ENCODE measurements at regions not wholly inside any gene's neighbourhood (a gene's known extent, or its start where the extent isn't known, plus 50 kb on each side); places are given as distances from the start of the nearest gene placed in this dataset.

GRCh38 chr4:20087522-20087911 is 164.2 kb upstream of the SLIT2 start:
- Histone ChIP-seq H3K27ac (ENCODE audit: insufficient read depth, low read length, poor library complexity, severe bottlenecking) (no peak overlapping the region), H3K4me1 (ENCODE audit: control insufficient read depth, insufficient read depth, low read length, poor library complexity, severe bottlenecking) (no peaks in the 10 kb centered on the region)

GRCh38 chr4:20086799-20087521 is 164.7 kb upstream of the SLIT2 start:
- DNase-seq: no peak
- Histone ChIP-seq H3K36me3 (ENCODE audit: control insufficient read depth, insufficient read depth, low read length) (no peaks in the 10 kb centered on the region), H3K4me3 (ENCODE audit: insufficient read depth, low read depth, low read length, poor library complexity, severe bottlenecking) (no peak overlapping the region), H3K4me1 (ENCODE audit: control insufficient read depth, insufficient read depth, low read length, poor library complexity, severe bottlenecking) (no peaks in the 10 kb centered on the region), H3K27ac (ENCODE audit: insufficient read depth, low read length, poor library complexity, severe bottlenecking) (no peak overlapping the region), H3K9me3 (ENCODE audit: control insufficient read depth, low read length) (no peaks in the 10 kb centered on the region), H3K27me3 (replicated peaks; ENCODE audit: control insufficient read depth, insufficient read depth, low read length, poor library complexity, severe bottlenecking) (no peaks in the 10 kb centered on the region)

More at GRCh38 chr4:20087522-20087911, 164.2 kb upstream of the SLIT2 start:
- DNase-seq: no peak
- no peaks in the 10 kb centered on the region for H3K27me3 ChIP-seq (replicated peaks; ENCODE audit: control insufficient read depth, insufficient read depth, low read length, poor library complexity, severe bottlenecking)
- H3K36me3 ChIP-seq (ENCODE audit: control insufficient read depth, insufficient read depth, low read length): no peaks in the 10 kb centered on the region
- no peak overlapping the region for H3K4me3 ChIP-seq (ENCODE audit: insufficient read depth, low read depth, low read length, poor library complexity, severe bottlenecking)
- no peaks in the 10 kb centered on the region for H3K9me3 ChIP-seq (ENCODE audit: control insufficient read depth, low read length)

GRCh38 chr4:20086067-20086798 is 165.5 kb upstream of the SLIT2 start:
- Histone ChIP-seq H3K9me3 (ENCODE audit: control insufficient read depth, low read length) (no peaks in the 10 kb centered on the region), H3K4me1 (ENCODE audit: control insufficient read depth, insufficient read depth, low read length, poor library complexity, severe bottlenecking) (no peaks in the 10 kb centered on the region), H3K27me3 (replicated peaks; ENCODE audit: control insufficient read depth, insufficient read depth, low read length, poor library complexity, severe bottlenecking) (no peaks in the 10 kb centered on the region), H3K36me3 (ENCODE audit: control insufficient read depth, insufficient read depth, low read length) (no peaks in the 10 kb centered on the region), H3K27ac (ENCODE audit: insufficient read depth, low read length, poor library complexity, severe bottlenecking) (no peak overlapping the region), H3K4me3 (ENCODE audit: insufficient read depth, low read depth, low read length, poor library complexity, severe bottlenecking) (no peak overlapping the region)
- DNase-seq: no peak

GRCh38 chr4:20085653-20086052 is 166.1 kb upstream of the SLIT2 start:
- Histone ChIP-seq H3K27me3 (replicated peaks; ENCODE audit: control insufficient read depth, insufficient read depth, low read length, poor library complexity, severe bottlenecking) (no peaks in the 10 kb centered on the region), H3K36me3 (ENCODE audit: control insufficient read depth, insufficient read depth, low read length) (no peaks in the 10 kb centered on the region), H3K4me3 (ENCODE audit: insufficient read depth, low read depth, low read length, poor library complexity, severe bottlenecking) (no peak overlapping the region), H3K27ac (ENCODE audit: insufficient read depth, low read length, poor library complexity, severe bottlenecking) (no peak overlapping the region), H3K9me3 (ENCODE audit: control insufficient read depth, low read length) (no peaks in the 10 kb centered on the region), H3K4me1 (ENCODE audit: control insufficient read depth, insufficient read depth, low read length, poor library complexity, severe bottlenecking) (no peaks in the 10 kb centered on the region)
- DNase-seq: no peak

GRCh38 chr4:20085156-20085555 is 166.5 kb upstream of the SLIT2 start:
- H3K27ac ChIP-seq (ENCODE audit: insufficient read depth, low read length, poor library complexity, severe bottlenecking): no peak overlapping the region
- H3K4me1 ChIP-seq (ENCODE audit: control insufficient read depth, insufficient read depth, low read length, poor library complexity, severe bottlenecking): no peaks in the 10 kb centered on the region
- no peak overlapping the region for H3K4me3 ChIP-seq (ENCODE audit: insufficient read depth, low read depth, low read length, poor library complexity, severe bottlenecking)
- H3K9me3 ChIP-seq (ENCODE audit: control insufficient read depth, low read length): no peaks in the 10 kb centered on the region
- DNase-seq: no peak
- no peaks in the 10 kb centered on the region for H3K27me3 ChIP-seq (replicated peaks; ENCODE audit: control insufficient read depth, insufficient read depth, low read length, poor library complexity, severe bottlenecking)
- H3K36me3 ChIP-seq (ENCODE audit: control insufficient read depth, insufficient read depth, low read length): no peaks in the 10 kb centered on the region

GRCh38 chr4:20084488-20084887 is 167.2 kb upstream of the SLIT2 start:
- no peaks in the 10 kb centered on the region for H3K4me1 ChIP-seq (ENCODE audit: control insufficient read depth, insufficient read depth, low read length, poor library complexity, severe bottlenecking)
- DNase-seq: no peak
- H3K27me3 ChIP-seq (replicated peaks; ENCODE audit: control insufficient read depth, insufficient read depth, low read length, poor library complexity, severe bottlenecking): no peaks in the 10 kb centered on the region
- H3K4me3 ChIP-seq (ENCODE audit: insufficient read depth, low read depth, low read length, poor library complexity, severe bottlenecking): no peak overlapping the region
- H3K36me3 ChIP-seq (ENCODE audit: control insufficient read depth, insufficient read depth, low read length): no peaks in the 10 kb centered on the region
- H3K27ac ChIP-seq (ENCODE audit: insufficient read depth, low read length, poor library complexity, severe bottlenecking): no peak overlapping the region
- H3K9me3 ChIP-seq (ENCODE audit: control insufficient read depth, low read length): no peaks in the 10 kb centered on the region

- Histone ChIP-seq H3K4me3 (ENCODE audit: insufficient read depth, low read depth, low read length, poor library complexity, severe bottlenecking) (no peak overlapping the region), H3K27ac (ENCODE audit: insufficient read depth, low read length, poor library complexity, severe bottlenecking) (no peak overlapping the region), H3K9me3 (ENCODE audit: control insufficient read depth, low read length) (no peaks in the 10 kb centered on the region), H3K4me1 (ENCODE audit: control insufficient read depth, insufficient read depth, low read length, poor library complexity, severe bottlenecking) (no peaks in the 10 kb centered on the region), H3K27me3 (replicated peaks; ENCODE audit: control insufficient read depth, insufficient read depth, low read length, poor library complexity, severe bottlenecking) (no peaks in the 10 kb centered on the region), H3K36me3 (ENCODE audit: control insufficient read depth, insufficient read depth, low read length) (no peaks in the 10 kb centered on the region)
- DNase-seq: no peak
Measured at GRCh38 chr4:20078644-20079043, 173.1 kb upstream of the SLIT2 start.

GRCh38 chr4:20075248-20075871 is 176.3 kb upstream of the SLIT2 start:
- H3K36me3 ChIP-seq (ENCODE audit: control insufficient read depth, insufficient read depth, low read length): no peaks in the 10 kb centered on the region
- H3K9me3 ChIP-seq (ENCODE audit: control insufficient read depth, low read length): no peaks in the 10 kb centered on the region
- DNase-seq: no peak
- H3K27ac ChIP-seq (ENCODE audit: insufficient read depth, low read length, poor library complexity, severe bottlenecking): no peak overlapping the region
- H3K4me1 ChIP-seq (ENCODE audit: control insufficient read depth, insufficient read depth, low read length, poor library complexity, severe bottlenecking): no peaks in the 10 kb centered on the region
- H3K27me3 ChIP-seq (replicated peaks; ENCODE audit: control insufficient read depth, insufficient read depth, low read length, poor library complexity, severe bottlenecking): no peaks in the 10 kb centered on the region
- no peak overlapping the region for H3K4me3 ChIP-seq (ENCODE audit: insufficient read depth, low read depth, low read length, poor library complexity, severe bottlenecking)

- no peaks in the 10 kb centered on the region for H3K27me3 ChIP-seq (replicated peaks; ENCODE audit: control insufficient read depth, insufficient read depth, low read length, poor library complexity, severe bottlenecking)
- no peak overlapping the region for H3K4me3 ChIP-seq (ENCODE audit: insufficient read depth, low read depth, low read length, poor library complexity, severe bottlenecking)
- H3K9me3 ChIP-seq (ENCODE audit: control insufficient read depth, low read length): no peaks in the 10 kb centered on the region
- H3K27ac ChIP-seq (ENCODE audit: insufficient read depth, low read length, poor library complexity, severe bottlenecking): no peak overlapping the region
- no peaks in the 10 kb centered on the region for H3K4me1 ChIP-seq (ENCODE audit: control insufficient read depth, insufficient read depth, low read length, poor library complexity, severe bottlenecking)
- no peak for DNase-seq
- H3K36me3 ChIP-seq (ENCODE audit: control insufficient read depth, insufficient read depth, low read length): no peaks in the 10 kb centered on the region
Measured at GRCh38 chr4:20074450-20074849, 177.3 kb upstream of the SLIT2 start.

GRCh38 chr4:20065952-20066351 is 185.8 kb upstream of the SLIT2 start:
- no peak for DNase-seq
- H3K27me3 ChIP-seq (replicated peaks; ENCODE audit: control insufficient read depth, insufficient read depth, low read length, poor library complexity, severe bottlenecking): no peaks in the 10 kb centered on the region
- H3K4me3 ChIP-seq (ENCODE audit: insufficient read depth, low read depth, low read length, poor library complexity, severe bottlenecking): no peak overlapping the region
- no peaks in the 10 kb centered on the region for H3K36me3 ChIP-seq (ENCODE audit: control insufficient read depth, insufficient read depth, low read length)
- H3K27ac ChIP-seq (ENCODE audit: insufficient read depth, low read length, poor library complexity, severe bottlenecking): no peak overlapping the region
- no peaks in the 10 kb centered on the region for H3K4me1 ChIP-seq (ENCODE audit: control insufficient read depth, insufficient read depth, low read length, poor library complexity, severe bottlenecking)
- peaks cover 3% of the 10 kb centered on the region for H3K9me3 ChIP-seq (ENCODE audit: control insufficient read depth, low read length)
